ENCODE measurements at regions not wholly inside any gene's neighbourhood (a gene's known extent, or its start where the extent isn't known, plus 50 kb on each side); places are given as distances from the start of the nearest gene placed in this dataset.

- TF ChIP-seq CTCF (IDR thresholded peaks at IDR 0.05) (no peak), POLR2A (IDR thresholded peaks at IDR 0.05) (no peak)
These were observed 363.7 kb upstream of the FSIP2 start for GRCh38 chr2:185374878-185375277.

Measured in vagina (tissue), 2 donors.